Neural cell (in vitro differentiated cells): ENCODE measurements at regions not wholly inside any gene's neighbourhood (a gene's known extent, or its start where the extent isn't known, plus 50 kb on each side); places are given as distances from the start of the nearest gene placed in this dataset.

Experiments used
- POLR2AphosphoS5 ChIP-seq: IDR thresholded peaks from 2 replicates; pipeline ENCODE4 v1.6.1; 2012
- TF ChIP-seq, protein P1 (sequence below): fragments of 450-650 bp; IDR thresholded peaks from 2 replicates; pipeline ENCODE4 v1.5.1; 2014; ENCODE audit warnings: antibody characterized with exemption, mild to moderate bottlenecking, moderate library complexity; ENCODE audit not compliant: poor library complexity, severe bottlenecking

- no peak for TF ChIP-seq POLR2AphosphoS5
- TF ChIP-seq, protein P1, sequence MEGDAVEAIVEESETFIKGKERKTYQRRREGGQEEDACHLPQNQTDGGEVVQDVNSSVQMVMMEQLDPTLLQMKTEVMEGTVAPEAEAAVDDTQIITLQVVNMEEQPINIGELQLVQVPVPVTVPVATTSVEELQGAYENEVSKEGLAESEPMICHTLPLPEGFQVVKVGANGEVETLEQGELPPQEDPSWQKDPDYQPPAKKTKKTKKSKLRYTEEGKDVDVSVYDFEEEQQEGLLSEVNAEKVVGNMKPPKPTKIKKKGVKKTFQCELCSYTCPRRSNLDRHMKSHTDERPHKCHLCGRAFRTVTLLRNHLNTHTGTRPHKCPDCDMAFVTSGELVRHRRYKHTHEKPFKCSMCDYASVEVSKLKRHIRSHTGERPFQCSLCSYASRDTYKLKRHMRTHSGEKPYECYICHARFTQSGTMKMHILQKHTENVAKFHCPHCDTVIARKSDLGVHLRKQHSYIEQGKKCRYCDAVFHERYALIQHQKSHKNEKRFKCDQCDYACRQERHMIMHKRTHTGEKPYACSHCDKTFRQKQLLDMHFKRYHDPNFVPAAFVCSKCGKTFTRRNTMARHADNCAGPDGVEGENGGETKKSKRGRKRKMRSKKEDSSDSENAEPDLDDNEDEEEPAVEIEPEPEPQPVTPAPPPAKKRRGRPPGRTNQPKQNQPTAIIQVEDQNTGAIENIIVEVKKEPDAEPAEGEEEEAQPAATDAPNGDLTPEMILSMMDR, result no peak
These were observed 345.9 kb upstream of the HS6ST1 start for GRCh38 chr2:128664499-128664971.
